GM21360 (cell line): ENCODE measurements at regions not wholly inside any gene's neighbourhood (a gene's known extent, or its start where the extent isn't known, plus 50 kb on each side); places are given as distances from the start of the nearest gene placed in this dataset.
A peak's percentile ranks its signal among the peaks of the same experiment; 100 is the strongest.
"Not testable (repeated sequence)": the region's sequence is repeated elsewhere in the genome, so short reads cannot be mapped to it uniquely, and the experiment has no call there.

Experiments
- ATAC-seq: cut with Tn5 transposase; IDR thresholded peaks from one replicate; pipeline ENCODE4 v1.9.1; 2021; ENCODE audit warnings: mild to moderate bottlenecking, moderate library complexity; ENCODE audit not compliant: unreplicated experiment

DNA sequence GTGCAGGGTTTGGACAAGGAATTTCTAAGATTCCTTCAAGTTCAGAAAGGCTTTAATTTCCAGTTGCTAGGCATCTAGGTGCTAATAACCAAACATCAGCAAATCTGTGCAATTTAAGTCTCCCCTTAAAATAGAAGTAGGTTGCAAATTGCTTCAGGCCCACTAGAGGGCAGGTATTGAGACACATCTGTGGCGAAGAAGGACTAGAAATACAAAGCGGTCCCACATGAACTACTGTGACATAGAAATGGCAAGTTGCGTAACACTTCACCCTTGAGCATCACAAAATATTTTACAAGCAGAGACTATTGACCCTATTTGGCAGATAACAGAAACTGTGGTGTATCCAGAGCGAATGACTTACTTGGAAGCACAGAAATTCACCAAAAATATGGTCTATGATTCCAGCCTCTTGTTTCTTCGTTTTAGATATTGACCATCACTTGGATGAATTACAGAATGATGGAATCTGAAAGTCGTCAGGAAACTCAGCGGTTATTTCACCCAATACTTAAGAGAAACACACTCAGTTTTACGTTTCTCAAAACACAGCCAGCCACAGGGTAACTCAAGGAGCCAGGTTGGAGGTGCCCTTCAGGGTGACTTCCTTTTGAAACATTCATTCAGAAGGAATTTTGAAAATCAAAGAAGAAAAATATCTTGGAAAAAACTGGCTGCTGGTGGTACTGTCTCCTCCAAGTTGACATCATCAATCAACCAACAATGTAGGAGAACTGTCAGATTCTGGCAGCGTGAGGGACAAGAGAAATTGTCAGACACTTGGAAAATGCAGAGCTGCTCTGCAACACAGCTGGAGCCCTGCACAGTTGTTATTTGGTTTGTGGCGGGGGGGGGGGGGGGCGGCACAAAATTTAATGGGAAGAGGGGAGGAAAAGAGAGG lies 256.3 kb upstream of the MINDY3 start:
- ATAC-seq = no peak

DNA sequence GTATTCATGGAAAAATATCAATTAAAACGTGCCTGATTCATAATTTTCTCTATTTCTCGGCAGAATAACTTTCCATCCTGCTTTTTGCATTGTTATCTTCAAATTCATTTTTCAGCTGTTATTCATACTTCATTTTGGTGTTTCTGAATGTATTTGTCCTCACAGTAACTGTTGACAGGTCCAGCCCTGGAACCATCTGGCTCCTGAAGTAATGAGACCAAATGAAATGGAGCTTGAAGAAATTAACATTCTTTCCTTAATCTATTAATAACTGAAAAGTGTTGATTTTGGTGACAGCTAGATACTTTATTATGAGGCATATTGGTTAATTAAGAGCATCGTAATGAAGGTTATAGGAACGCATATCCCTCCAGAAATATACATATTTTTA lies 257.0 kb upstream of the MINDY3 start:
- no peak for ATAC-seq

DNA sequence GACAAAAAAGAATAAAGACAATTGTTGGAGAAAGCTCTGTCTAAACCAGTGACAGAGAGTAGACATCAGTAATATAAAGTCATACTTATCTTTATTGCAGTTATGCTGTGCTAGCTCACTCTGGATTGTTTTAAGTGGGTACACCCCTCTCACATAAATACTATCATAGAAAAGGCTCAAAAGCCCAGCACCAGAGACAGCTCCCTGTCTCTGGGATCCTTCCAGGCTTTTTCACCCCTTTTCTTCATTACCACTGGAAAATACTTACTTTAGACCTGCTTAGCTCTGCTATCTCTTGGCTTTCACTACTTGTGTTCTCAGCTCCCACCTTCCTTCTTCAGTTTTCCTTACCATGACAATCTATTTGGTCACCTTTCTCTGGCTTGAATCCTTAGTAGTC lies 259.1 kb upstream of the MINDY3 start:
- no peak for ATAC-seq

DNA sequence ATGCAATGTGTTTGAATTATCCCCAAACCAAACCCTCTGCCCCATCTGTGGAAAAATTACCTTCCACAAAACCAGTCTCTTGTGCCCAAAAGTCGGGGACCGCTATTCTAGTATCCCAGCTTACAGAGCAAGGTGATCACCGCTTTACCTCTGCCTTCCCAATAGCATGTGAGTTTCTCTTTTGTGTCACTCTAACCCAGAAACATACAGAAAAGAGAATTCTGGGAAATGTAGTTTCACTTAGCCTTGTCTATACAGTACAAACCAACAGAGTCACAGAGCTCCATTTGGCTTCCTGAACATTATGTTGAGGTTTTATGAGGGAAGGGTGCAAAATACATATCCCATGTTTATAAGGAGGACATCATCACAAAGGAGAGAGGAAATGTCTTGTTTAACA lies 260.3 kb upstream of the MINDY3 start:
- no peak for ATAC-seq

DNA sequence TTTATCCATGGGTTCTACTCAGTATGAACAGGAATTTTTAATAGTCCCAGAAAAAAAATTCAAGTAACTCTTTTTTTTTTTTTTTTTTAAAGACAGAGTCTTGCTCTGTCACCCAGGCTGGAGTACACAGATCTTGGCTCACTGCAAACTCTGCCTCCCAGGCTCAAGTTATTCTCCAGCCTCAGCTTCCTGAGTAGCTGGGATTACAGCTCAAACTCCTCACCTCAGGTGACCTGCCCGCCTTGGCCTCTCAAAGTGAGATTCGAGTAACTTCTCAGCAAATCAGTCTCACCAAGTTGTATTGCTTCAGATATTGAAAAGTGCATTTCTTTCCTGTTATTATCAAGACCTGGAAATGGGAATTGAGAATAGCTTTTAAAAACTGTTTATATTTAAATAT lies 281.2 kb upstream of the MINDY3 start:
- no peak for ATAC-seq

DNA sequence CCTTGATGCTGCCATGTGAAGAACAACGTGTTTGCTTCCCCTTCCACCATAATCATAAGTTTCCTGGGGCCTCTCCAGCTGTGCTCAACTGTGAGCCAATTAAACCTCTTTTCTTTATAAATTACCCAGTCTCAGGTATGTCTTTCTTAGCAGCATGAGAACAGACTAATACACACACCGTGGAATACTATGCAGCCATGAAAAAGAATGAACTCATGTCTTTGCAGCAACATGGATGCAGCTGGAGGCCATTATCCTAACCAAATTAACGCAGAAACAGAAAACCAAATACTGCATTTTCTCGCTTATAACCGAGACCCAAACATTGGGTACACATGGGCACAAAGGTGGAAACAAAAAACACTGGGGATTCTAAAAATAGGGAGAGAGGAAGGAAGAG lies 286.7 kb upstream of the MINDY3 start:
- ATAC-seq = no peak

DNA sequence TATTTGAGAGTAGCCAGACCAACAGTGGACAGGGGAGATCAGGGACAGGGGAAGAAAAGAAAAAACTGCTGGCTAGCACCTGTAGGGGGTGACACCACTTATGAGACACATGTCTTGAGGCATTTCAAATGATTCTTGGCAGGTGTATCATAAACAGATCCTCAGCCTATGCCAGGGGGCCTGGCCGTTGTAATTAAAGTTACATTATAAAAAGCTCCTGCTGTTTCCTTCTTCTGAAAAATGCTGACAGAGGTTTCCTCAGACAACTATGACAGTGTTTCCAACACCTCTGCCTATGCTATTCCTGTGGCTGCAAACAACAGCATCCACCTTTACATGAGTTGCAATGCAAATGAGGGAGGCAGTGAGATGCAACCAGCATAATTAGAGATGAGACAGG lies 281.0 kb upstream of the PTER start:
- no peak for ATAC-seq

DNA sequence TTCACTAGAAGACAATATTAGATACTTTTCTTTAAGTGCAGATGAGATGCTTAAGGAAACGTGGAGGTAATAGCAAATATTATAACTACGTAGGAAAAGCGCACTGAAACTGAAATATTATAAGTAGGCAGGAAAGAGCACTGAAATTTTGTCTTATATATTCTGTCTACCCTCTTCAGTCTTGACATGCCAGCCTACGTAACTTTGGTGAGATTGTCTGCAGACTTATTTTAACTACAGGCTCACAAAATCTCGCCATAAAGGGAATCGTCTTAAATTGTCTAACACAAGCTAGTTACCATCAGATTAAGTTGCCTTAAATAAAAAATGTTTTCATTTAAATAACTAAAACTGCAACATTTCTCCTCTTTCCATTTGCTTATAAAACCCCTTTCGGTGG lies 280.1 kb upstream of the PTER start:
- no peak for ATAC-seq

DNA sequence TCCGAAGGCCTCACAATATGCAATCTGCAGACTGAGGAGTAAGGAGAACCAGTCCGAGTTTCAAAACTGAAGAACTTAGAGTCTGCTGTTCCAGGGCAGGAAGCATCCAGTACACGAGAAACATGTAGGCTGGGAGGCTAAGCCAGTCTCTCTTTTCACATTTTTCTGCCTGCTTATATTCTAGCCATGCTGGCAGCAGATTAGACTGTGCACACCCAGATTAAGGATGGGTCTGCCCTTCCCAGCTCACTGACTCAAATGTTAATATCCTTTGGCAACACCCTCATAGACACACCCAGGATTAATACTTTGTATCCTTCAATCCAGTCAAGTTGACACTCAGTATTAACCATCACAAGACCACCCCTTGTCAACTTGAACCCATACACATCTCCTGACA lies 271.7 kb upstream of the PTER start:
- ATAC-seq = not testable (repeated sequence)

DNA sequence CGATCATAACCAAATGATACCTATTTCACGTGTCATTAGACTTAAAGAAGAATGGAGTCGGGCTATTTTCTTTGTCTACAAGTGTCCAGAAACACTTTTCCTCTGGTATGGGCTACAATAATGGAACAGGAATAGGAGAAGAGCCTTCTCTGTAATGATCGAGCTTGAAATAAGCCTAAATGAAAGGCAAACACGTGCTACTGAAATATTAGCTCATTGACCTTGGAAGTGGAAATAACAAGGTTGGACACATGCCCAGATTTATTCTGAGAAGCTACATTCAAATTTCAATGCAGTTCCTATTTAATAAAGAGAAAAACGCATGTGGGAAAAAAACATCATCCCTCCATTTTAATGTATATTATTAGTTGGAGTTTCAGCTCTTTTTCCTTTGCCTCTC lies 254.7 kb upstream of the PTER start:
- ATAC-seq = no peak

DNA sequence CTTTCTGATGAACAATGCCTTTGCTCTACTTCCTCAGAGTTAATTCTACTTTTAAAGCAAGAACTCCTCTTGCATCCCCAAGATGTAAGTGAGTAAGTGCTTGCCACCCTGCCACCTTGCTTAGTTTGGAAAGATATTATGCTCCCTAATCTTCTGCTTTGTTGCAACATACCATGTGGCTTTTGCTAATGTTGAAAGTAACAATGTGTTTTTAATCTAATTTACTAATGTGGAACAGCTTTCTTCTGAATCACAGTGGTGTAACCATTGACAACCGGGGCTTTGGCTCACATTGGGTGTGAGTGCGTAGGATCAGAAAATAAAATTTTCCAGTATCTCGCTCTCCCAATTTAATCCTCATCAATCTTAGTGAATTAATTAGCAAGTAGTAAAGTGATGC lies 254.1 kb upstream of the PTER start:
- no peak for ATAC-seq

DNA sequence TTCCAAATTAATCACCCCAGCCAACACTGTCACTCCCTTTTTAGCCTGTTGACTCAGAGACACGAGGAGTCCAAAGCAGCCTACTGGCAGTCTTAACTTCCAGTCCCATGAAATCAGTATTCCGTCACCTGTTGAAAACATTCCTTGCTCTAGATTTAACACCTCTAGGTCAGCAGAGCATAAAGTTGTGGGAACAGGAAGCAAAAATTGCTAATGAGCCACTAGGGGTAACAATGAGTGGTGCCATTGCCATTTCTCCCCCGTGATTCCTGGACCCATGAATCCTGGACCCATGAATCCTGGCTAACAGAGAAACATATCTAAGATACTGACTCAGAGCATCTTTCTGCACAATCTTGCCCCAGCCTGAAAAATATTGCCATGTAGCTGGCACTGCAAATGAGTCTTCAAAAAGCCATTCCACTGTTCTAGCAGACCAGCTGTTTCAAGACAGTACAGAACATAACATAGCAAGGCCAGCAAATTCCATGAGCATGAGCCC lies 252.7 kb upstream of the PTER start:
- no peak for ATAC-seq

DNA sequence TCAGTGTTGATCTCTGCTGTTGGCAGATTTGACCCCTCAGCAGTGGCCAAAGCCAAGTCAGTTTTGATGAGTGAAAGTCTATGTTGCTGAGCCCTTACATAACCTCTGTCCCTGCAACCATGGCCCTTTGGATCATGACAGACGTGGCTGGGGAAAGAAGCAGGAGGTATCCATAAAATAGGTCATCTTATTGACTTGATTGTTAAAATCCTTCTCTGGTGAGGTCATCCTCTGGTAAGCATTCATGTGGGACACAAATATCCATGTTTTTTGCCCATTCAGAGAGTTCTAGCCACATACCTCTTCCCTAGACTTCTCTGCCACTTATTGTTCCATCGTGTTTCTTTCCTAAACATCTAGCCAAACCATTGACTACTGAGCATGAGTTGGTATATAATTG lies 251.9 kb upstream of the PTER start:
- no peak for ATAC-seq

DNA sequence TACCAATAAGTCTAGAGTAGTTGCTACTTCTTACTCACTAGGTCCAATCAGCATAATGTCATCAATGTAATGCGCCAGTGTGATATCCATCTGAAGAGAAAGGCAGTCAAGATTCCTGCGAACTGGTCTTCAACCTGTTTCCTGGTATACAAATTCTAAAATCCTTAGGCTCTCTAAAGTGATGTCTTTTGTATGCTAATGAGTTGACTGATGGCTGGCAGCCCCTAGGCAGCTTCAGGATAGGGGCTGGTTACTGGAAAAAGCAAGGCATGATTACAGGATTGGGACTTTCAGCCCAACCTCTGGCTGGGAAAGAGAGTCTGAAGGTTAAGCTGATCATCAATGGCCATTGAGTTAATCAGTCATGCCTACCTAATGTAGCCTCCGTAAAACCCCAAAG lies 250.2 kb upstream of the PTER start:
- ATAC-seq = no peak

DNA sequence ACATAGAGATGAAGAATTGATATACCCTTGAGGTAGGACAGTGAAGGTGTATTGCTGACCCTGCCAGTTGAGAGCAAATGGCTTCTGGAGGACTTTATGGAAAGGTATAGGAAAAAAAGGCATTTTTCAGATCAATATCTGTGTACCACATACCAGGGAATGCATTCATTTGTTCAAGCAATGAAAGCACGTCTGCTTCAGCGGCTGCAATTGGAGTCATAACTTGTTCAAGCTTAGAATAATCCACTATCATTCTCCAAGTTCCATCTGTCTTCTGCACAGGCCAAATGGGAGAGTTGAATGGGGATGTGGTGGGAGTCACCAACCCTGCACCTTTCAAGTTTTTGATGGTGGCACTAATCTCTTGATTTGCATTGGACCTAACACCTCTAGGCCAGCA lies 249.6 kb upstream of the PTER start:
- no peak for ATAC-seq

DNA sequence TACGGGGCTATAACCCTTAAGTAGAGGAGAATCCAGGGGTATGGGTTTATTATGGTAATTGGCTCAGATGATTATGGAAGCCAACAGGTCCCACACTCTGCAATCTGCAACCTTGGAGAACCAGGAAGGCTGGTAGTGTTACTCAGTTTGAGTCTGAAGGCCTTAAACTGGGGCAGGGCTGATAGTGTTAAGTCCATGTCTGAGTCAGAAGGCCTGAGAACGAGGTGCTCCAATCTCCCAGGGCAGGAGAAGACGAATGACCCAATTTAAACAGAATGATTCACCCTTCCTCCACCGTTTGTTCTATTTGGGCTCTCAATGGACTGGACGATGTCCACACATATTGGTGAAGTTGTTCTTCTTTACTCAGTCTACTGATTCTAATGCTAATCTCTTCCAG lies 244.5 kb upstream of the PTER start:
- no peak for ATAC-seq

DNA sequence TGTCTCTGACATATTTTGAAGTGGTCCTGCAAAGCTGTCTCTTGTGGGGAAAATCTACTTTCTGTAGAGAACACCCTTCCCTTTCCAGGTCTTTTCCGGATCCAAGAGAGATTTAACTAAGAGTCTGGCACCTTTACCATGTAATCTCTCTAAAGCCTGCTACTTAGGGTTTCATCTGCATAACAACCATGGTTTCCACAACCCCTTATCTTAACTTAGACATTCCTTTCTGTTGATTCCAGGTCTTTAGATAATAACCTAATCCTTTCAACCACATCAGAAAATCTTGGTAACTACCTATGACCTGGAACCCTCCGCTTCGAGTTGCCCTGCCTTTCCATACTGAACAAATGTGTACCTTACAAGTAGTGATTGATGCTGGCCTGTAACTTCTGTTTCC lies 243.6 kb upstream of the PTER start:
- no peak for ATAC-seq

DNA sequence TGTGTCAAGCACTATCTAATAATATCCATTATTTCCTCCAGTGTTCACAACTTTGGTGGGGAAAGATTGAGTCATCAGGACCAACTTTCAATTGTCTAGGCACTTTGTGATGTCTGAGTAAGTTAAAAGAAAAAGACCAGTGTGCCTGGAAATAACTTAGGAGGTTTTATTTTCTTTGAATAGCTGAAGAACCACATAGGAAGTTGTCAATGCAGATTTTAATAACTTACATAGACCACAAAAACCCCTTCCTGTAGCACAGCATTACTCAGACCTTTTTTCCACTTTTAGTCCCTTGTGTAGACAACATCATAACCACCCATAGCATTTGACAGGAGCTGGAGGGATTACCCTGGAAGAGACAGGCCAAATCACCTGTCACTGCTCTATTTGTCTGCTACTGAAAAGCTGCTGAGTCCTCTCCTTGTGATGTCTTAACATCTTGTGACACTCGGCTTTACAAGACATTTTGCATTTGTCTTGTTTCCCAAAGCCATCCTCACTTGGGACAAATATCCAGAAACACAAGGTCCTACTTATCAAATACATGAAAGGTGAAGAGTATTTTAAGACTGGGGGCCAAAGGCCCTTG lies 241.5 kb upstream of the PTER start:
- peak; percentile 95 for ATAC-seq

DNA sequence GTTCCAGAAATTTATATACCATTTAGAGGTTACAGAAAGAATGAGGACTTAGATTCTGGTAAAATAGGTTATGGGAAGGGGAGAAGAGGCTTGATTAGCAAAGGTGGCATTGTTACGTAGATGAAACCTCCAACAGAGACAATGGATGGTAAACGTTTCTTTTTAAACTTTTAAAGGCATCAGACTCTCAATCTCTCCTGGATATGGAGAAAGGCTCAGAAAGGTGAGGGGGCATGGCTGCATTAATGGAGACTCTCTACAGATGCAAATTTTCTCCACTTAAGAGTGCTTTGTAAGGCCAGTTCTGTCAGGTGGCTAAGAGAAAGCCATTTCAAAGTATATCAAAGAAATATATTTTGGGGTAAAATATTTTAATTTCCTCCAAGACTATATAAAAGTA lies 240.9 kb upstream of the PTER start:
- no peak for ATAC-seq

DNA sequence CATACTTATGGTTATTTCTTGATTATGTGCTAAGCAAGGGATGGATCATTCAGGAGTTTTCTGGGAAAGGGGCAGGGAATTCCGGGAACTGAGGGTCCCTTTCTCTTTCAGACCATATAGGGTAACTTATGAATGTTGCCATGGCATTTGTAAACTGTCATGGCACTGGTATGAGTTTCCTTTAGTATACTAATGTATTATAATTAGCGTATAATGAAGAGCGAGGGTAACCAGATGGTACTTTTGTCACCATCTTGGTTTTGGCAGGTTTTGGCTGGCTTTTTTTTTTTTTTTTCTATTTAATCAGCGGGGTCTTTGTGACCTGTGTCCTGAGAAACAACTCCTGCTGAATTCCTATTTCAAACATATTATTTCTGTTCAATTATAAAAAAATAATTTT lies 237.6 kb upstream of the PTER start:
- no peak for ATAC-seq

DNA sequence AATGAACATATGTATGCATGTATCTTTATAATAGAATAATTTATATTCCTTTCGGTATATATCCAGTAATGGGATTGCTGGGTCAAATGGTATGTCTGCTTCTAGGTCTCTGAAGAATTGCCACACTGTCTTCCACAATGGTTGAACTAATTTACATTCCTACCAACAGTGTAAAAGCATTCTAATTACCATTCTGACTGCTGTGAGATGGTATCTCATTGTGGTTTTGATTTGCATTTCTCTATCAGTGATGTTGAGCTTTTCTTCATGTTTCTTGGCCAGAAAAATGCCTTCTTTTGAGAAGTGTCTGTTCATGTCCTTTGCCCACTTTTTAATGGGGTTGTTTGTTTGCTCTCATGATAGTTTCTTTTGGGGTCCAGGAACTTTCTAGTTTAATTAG lies 213.2 kb upstream of the PTER start:
- ATAC-seq = not testable (repeated sequence)

DNA sequence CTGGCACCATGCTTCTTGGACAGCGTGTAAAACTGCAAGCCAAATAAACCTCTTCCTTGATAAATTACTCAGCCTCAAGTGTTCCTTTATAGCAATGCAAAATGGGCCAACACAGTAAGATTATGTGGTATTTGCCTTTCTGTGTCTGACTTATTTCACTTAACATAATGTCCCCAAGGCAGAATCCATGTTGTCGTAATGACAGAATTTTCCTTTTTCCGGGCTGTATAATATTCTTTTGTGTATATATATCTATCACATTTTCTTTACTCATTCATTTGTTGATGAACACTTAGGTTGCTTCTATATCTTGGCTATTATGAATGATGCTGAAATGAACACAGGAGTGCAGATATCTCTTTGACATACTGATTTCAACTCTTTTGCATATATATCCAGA lies 209.1 kb upstream of the PTER start:
- ATAC-seq = no peak

DNA sequence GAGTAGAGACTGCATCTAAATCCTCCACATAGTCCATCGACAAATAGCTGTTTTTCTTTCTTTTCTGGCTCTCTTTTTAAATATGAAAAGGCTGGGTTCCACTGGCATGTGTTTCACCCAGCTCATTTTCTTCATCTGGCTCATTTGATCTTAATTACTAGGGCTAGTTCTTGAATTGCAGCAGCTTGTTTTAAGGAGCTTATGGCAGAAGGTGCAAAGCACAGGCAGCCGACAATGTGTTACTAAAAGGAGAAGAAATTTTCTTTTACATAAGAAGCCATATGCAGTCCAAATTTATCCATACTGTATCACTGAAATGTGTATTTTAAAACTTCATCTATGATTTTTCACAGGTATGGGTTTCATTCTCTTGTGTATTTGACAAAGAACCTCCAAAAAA lies 205.6 kb upstream of the PTER start:
- no peak for ATAC-seq
